BJ (cell line): ENCODE measurements at regions not wholly inside any gene's neighbourhood (a gene's known extent, or its start where the extent isn't known, plus 50 kb on each side); places are given as distances from the start of the nearest gene placed in this dataset.
A peak's percentile ranks its signal among the peaks of the same experiment; 100 is the strongest.

Source experiments
- CTCF ChIA-PET: fragments of 350-600 bp; formaldehyde crosslinking; extraction: SDS; loops from one replicate; lab custom pipeline; 2021; ENCODE audit warnings: antibody characterized with exemption, inconsistent platforms; lab: Yijun Ruan, JAX
- POLR2A ChIA-PET: fragments of 300-600 bp; sonication (Branson Sonifier 250); formaldehyde crosslinking; extraction: SDS; loops from one replicate; lab custom pipeline; 2021; ENCODE audit warnings: antibody characterized with exemption; lab: Charles Lee
- DNase-seq: peaks from one replicate; pipeline ENCODE4 v3.0.0-alpha.2; 2011; ENCODE audit warnings: low read depth
- H3K27me3 ChIP-seq: 2 replicates; pipeline ENCODE4 v1.6.0; 2011; ENCODE audit warnings: low read length; ENCODE audit not compliant: control insufficient read depth, insufficient read depth
- H3K36me3 ChIP-seq: 2 replicates; pipeline ENCODE4 v1.5.1; 2011; ENCODE audit warnings: low read length; ENCODE audit not compliant: control insufficient read depth, insufficient read depth
- H3K4me3 ChIP-seq: 2 replicates; pipeline ENCODE4 v1.5.1; 2011; ENCODE audit warnings: low read depth, mild to moderate bottlenecking, control low read depth, low read length
- TF ChIP-seq, protein P1 (sequence below): IDR thresholded peaks from 2 replicates; pipeline ENCODE4 v1.5.1; 2011; ENCODE audit warnings: low read depth, mild to moderate bottlenecking, control low read depth, inconsistent platforms, low read length, moderate library complexity; ENCODE audit not compliant: insufficient read depth

DNA sequence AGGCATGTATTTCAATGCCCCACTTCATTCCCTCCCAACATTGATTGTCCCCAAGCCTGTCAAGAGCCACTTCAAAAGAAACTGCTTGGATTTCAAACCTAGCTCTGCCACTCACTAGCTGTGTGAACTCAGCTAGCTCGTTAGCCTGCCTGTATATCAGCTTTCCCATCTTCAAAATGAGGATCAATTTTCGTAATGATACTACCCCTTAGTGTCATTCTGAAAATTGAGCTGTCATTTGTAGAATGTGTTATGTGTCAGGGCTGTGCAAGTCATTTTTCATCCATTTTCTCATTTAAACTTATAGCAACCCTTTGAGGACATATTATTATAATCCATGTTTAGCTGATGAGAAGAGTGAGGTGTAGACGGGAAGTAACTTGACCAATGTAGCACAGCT lies 88.6 kb downstream of the TRIM42 start:
- Histone ChIP-seq H3K4me3 (no peak overlapping the region), H3K36me3 (no peaks in the 10 kb centered on the region), H3K27me3 (no peaks in the 10 kb centered on the region)
- no peak for DNase-seq
- ChIA-PET CTCF (no interaction called here), POLR2A (no interaction called here)
- TF ChIP-seq, protein P1, sequence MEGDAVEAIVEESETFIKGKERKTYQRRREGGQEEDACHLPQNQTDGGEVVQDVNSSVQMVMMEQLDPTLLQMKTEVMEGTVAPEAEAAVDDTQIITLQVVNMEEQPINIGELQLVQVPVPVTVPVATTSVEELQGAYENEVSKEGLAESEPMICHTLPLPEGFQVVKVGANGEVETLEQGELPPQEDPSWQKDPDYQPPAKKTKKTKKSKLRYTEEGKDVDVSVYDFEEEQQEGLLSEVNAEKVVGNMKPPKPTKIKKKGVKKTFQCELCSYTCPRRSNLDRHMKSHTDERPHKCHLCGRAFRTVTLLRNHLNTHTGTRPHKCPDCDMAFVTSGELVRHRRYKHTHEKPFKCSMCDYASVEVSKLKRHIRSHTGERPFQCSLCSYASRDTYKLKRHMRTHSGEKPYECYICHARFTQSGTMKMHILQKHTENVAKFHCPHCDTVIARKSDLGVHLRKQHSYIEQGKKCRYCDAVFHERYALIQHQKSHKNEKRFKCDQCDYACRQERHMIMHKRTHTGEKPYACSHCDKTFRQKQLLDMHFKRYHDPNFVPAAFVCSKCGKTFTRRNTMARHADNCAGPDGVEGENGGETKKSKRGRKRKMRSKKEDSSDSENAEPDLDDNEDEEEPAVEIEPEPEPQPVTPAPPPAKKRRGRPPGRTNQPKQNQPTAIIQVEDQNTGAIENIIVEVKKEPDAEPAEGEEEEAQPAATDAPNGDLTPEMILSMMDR, result no peak

DNA sequence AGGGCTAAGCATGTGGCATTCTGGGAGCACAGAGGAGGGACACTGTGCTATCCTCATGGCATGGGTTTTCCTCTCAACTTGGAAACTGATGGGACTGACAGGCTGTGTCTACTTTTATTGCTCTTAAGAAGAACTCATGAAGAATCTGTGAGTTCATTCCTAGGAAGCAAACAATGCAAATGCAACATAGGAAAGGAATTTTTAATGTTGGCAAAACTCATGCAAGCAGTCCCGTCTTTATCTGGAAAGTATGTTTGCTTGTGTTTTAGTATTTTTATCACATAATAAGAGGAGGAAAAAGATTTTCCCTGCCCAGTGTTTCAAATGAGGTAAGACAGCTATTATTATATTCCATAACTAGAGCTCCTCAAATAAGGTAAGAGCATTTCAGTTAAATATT lies 89.7 kb downstream of the TRIM42 start:
- Histone ChIP-seq H3K36me3 (no peaks in the 10 kb centered on the region), H3K4me3 (no peak overlapping the region), H3K27me3 (no peaks in the 10 kb centered on the region)
- POLR2A ChIA-PET, result no interaction called here
- CTCF ChIA-PET, result no interaction called here
- TF ChIP-seq, protein P1, result no peak
- peak; percentile 2 for DNase-seq

DNA sequence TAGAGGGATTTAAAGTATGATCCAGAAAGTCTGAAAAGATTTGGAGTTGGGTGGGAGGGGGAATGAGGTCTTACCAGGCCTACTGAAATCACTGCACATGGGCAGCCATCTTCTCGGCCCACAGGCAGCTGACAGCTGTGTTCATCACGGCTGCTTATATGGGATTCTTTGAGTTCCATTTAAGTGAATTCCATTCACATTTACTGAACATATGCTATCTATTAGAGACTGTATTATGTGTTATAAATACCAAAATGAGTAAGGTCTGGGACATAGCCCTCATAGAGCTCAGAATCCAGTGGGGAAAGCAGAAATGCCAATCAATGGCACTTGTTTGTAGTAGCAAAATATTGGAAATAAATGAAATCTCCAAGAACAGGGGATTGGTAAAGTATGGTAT lies 91.1 kb downstream of the TRIM42 start:
- ChIA-PET POLR2A (no interaction called here), CTCF (no interaction called here)
- TF ChIP-seq, protein P1, result no peak
- H3K27me3 ChIP-seq, result no peaks in the 10 kb centered on the region
- peak; percentile 13 for DNase-seq
- no peaks in the 10 kb centered on the region for H3K36me3 ChIP-seq
- H3K4me3 ChIP-seq, result no peak overlapping the region

DNA sequence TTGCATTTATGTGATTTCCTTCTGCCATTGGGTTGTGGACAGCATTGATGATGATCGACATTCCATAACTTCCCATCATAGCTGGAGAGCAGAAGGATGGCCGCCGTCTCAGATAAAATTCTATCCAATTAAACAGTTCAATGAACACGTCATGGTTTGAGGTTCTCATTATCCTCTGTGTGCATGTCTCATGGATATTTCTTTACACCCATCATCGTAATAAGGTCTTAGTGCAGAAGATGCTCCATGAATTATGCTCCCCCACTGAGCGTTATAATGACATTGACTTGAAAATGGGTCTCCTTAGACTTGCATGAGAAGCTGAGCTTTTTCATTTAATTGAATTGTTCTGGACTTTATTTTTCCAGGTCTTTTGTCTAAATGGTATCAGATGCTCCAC lies 92.1 kb downstream of the TRIM42 start:
- TF ChIP-seq, protein P1, result no peak
- H3K36me3 ChIP-seq, result no peaks in the 10 kb centered on the region
- POLR2A ChIA-PET, result no interaction called here
- CTCF ChIA-PET, result no interaction called here
- H3K4me3 ChIP-seq, result no peak overlapping the region
- no peaks in the 10 kb centered on the region for H3K27me3 ChIP-seq
- no peak for DNase-seq

DNA sequence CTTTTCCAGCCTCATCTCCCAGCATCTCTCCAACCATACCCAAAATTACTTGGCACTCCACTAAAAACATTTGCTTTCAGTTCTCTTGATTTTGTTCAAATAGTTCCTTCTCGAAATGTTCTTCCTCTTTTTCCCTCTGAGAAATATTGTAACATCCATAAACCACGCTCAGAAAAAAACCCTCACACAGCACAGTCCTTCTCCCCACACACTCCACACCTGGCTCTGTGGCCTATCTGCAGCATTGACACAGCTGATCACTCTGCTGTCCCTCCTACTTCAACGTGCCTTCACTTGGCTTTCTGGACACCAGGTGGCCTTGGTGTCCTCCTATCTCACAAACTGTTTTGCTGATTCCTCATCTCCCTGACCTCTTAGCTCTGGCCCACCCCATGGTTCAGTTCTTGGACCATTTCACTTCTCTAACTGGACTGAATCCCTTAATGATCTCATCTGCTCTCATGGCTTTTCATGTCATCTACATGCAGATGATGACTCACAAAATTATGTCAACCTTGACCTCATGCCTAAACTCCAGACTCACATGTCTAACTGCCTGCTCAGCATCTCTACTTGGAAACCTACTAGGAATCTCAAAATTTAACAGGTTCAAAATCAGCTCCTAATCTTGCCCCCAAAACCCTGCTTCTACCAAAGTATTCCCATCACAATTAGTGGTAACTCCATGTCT lies 93.3 kb downstream of the TRIM42 start:
- no peak for DNase-seq
- Histone ChIP-seq H3K27me3 (no peaks in the 10 kb centered on the region), H3K4me3 (no peak overlapping the region), H3K36me3 (no peaks in the 10 kb centered on the region)
- TF ChIP-seq, protein P1, result no peak
- POLR2A ChIA-PET, result no interaction called here
- CTCF ChIA-PET, result no interaction called here
